AG08395 (cell line): ENCODE measurements at regions not wholly inside any gene's neighbourhood (a gene's known extent, or its start where the extent isn't known, plus 50 kb on each side); places are given as distances from the start of the nearest gene placed in this dataset.
"Not testable (repeated sequence)": the region's sequence is repeated elsewhere in the genome, so short reads cannot be mapped to it uniquely, and the experiment has no call there.

Experiments
- DNase-seq: peaks from one replicate; pipeline ENCODE4 v3.0.0; 2012; ENCODE audit warnings: mixed read lengths, low spot score

- no peak for DNase-seq
These were observed 302.8 kb upstream of the B3GALT2 start for GRCh38 chr1:193489191-193489590.

DNA sequence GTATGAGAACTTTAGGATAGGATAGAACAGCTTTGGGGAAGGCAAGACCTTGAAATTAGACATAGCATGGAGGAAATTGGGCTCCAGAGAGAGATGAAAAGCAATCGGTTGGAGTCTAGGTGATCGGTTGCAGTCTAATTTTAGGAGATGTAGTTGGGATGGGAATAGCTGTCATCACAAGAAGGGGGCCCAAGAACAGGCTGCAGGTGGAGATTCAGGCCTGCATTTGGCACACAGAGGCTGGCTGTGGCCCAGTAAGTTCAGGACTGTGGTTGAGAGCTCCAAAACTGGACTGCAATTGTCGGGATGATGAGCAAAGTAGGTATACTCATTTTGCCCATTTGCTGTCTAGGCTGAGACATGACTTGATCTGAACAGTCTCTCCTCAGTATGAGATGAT is 301.3 kb upstream of the B3GALT2 start:
- DNase-seq = no peak

GRCh38 chr1:193486671-193487229 is 300.3 kb upstream of the B3GALT2 start:
- no peak for DNase-seq

DNA sequence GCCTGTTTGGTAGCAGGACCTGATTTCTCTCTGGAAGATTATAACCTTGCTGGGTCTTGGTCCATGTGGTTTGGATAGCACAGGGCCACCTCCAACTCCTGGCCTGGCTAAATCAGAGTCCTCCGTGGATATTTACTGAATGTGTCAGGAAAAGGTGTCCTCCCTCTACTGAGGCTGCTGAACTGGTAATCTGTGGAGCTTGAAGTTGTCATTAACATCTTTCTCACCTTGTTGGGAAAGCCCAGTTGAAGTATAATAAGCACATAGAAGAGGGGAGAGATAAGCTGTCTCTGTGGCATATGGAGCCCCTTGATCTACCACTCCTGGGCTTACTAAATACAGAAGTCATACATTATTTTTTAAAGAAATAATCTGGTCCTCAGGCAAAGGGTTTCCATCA is 294.3 kb upstream of the B3GALT2 start:
- no peak for DNase-seq

DNA sequence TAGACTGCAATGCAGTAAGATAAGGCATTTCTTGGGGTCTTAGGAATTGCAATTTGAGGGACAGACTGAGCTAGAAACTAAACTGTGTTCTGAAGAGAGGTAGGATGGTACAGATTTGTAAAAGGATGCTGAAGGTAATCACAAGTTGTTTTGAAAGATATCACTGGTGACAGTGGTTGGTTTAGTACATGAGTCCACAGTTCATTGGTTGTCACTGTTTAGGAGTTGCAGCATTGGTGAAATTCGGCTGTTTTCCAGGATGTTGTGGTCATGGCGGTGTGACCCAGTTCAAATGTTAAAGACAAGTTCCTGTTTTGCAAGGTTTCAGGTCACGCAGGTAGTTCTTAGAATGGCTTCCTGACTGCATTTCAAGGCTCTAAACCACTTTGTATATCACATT is 292.8 kb upstream of the B3GALT2 start:
- no peak for DNase-seq

DNA sequence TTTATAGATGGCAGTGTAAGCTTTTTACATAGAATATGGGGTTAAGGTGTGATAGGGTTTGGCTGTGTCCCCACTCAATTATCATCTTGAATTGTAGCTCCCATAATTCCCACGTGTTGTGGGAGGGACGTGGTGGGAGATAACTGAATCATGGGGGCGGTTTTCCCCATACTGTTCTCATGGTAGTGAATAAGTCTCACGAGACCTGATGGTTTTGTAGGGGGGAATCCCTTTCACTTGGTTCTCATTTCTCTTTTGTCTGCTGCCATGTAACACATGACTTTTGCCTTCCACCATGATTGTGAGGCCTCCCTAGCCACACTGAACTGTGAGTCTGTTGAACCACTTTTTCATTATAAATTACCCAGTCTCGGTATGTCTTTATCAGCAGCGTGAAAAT is 290.3 kb upstream of the B3GALT2 start:
- no peak for DNase-seq

GRCh38 chr1:193473932-193474331 is 287.5 kb upstream of the B3GALT2 start:
- DNase-seq = no peak

GRCh38 chr1:193472838-193473398 is 286.5 kb upstream of the B3GALT2 start:
- no peak for DNase-seq

- no peak for DNase-seq
These were observed 286.0 kb upstream of the B3GALT2 start for GRCh38 chr1:193472430-193472829.

DNA sequence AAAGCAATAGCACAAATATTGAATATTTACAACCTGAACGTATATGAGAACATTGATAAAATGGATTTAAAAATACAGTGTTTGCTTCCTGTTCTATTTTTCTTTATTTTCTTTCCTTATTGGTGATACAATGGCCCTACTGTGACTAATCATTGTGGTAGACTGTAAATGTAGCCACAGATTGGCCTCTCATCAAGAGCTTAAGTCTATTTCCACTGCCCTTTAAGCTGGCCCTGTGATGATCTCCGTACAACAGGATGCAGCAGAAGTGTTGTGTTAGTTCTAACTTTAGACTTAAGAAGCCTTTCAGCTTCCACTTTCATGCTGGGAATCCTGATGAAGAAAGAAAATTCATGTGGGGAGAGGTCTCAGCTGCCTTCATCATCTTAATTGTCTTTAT is 285.6 kb upstream of the B3GALT2 start:
- DNase-seq = no peak

GRCh38 chr1:193463326-193463932 is 277.0 kb upstream of the B3GALT2 start:
- no peak for DNase-seq

GRCh38 chr1:193462629-193463320 is 276.4 kb upstream of the B3GALT2 start:
- no peak for DNase-seq

GRCh38 chr1:193458628-193459027 is 272.2 kb upstream of the B3GALT2 start:
- no peak for DNase-seq

DNA sequence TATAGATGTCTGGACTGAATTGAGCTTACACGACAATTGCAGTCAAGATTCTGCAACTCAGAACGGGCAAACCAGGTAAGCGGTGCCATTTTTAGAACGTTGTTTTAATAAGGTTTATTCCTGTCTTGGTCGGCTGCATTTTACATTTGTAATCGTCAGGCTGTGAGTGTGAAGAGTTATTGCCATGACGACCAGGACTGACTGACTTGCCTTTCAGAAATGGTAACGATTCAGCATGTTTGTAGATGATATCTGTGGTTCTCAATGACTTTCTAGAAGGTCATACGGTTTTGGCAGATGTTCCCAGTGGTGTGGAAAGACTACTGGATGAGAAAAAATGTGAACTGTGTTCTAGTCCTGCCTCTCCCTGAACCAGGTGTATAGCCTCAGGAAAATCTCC is 271.3 kb upstream of the B3GALT2 start:
- no peak for DNase-seq

DNA sequence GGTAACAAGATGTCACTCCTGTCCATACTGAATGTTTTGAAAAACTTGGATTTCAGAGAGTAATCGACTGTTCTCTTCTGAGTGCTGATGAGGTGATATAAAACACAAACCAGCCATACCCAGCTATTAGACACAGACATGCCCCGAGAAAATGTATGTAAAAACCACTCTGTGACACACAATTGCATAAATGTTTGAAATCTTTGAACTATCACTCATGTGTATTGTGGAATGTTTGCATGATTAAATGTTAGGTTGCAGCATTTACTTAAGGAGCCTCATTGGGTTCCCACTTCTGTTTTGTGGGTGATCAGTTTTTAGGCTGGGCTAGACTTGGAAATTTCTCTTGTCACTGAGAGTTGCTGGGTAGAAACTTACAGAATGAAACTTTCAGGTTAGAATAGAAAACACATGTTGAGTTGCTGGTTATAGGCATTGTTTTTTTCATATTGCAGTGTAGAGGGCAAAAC is 270.4 kb upstream of the B3GALT2 start:
- DNase-seq = no peak

DNA sequence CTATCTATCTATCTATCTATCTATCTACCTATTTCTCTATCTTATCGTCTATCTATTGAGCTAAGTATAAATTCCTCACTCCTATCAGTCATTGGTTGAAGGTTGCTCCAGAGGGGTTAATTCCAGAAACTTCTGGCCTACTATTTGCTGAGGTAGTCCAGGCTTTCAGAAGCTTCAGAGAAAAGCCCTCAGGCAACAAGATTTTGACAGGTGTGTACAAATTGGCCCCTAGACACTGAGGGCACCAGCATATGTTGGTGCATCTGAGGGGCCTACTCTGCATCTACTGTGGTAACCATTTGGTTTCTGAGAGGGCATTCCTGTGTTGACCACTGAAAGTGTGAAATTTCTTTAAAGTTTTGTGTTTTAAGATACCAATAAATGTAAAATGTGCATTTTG is 265.2 kb upstream of the B3GALT2 start:
- DNase-seq = no peak

- DNase-seq = no peak
These were observed 264.6 kb upstream of the B3GALT2 start for GRCh38 chr1:193451001-193451400.

DNA sequence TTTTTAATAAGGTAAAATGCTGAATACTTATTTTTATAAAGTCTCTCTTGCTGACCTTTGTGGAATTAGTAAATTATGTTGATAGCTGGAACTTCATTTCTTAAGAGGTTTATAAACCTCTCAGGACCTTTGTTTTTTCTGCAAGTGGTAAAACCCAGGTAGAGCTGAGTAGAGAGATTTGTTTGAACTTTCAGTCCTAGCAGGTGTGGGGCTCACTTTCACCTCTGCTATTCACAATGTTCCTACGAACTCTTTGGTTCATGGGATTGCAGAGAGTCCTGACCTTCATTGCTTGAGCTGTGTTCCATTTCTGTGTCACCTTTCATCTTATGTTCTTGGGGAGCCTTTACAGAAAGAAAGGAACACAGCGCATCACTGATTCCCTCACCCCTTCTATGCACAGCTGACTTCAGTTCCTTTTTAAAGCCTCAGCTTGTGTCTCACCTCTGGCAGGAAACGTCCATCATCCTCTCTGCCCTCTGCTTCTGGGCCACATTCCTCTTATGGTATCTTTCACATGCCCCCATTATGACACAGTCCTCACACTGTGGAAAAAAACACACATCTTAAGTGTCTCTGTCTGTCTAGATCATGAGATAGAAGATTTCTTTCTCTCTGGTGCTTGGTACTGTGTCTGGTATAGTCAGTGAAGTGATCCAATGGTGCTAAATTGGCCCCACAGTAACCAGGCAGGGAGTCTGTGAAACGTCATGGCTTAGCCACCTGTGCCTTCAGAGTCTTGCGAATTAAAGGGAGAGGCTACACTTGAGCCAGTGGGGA is 262.5 kb upstream of the B3GALT2 start:
- no peak for DNase-seq

- DNase-seq = no peak
These were observed 257.5 kb upstream of the B3GALT2 start for GRCh38 chr1:193443886-193444285.

DNA sequence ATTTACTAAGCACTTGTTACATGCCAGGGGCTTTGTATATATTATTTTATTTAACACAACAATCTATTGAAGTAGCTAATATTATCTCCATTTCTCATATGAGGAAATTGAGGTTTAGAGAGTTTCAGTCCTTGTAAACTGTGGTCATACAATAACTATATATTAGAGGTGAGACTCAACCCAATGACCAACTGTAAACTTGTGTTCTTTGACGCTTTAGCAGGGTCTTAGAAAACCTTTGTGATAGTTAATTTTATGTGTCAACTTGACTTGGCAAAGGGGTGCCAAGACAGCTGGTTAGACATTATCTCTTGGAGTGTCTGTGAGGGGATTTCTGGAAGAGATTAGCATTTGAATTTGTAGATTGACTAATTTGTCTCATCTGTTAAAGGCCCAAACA is 252.4 kb upstream of the B3GALT2 start:
- DNase-seq = no peak

GRCh38 chr1:193438312-193438711 is 251.9 kb upstream of the B3GALT2 start:
- DNase-seq = no peak

- DNase-seq = no peak
These were observed 251.4 kb upstream of the B3GALT2 start for GRCh38 chr1:193437785-193438184.

GRCh38 chr1:193437333-193437732 is 250.9 kb upstream of the B3GALT2 start:
- not testable (repeated sequence) for DNase-seq
